ENCODE measurements at regions not wholly inside any gene's neighbourhood (a gene's known extent, or its start where the extent isn't known, plus 50 kb on each side); places are given as distances from the start of the nearest gene placed in this dataset.

DNA sequence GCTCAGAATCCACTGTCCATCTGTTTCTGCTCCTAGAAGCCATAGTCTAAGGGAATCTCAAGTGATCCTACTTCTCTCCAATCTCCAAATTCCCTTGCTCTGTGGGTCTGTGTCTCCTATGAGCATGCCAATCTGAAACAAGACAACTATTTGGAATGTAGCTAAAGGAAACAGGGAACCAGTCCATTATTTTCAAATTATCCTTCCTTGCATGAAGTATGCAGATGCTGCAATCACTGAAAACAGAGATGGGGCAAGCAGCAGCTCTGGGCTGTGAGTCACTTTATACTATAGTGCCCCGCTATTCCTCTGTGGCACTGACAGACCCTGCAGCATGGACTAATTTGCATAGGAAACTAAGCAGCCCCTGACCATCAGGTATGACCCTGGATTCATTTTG is 76.9 kb upstream of the PRSS58 start:
- H3K9me2 ChIP-seq (ENCODE audit: insufficient read depth): no peaks in the 10 kb centered on the region
- POLR2A ChIA-PET: no interaction called here
- DNase-seq (ENCODE audit: low read depth, low spot score) (no peak), ATAC-seq (no peak)
- H2AFZ ChIP-seq (ENCODE audit: low read depth, low read length, poor library complexity, severe bottlenecking): no peak overlapping the region
- no peaks in the 10 kb centered on the region for H3K9me3 ChIP-seq (ENCODE audit: control insufficient read depth in 1 of 2, insufficient read depth in 1 of 2, low read depth in 1 of 2, low read length in 2 of 2)
- H3K79me2 ChIP-seq (ENCODE audit: insufficient read depth, low read length): no peaks in the 10 kb centered on the region
- no peak overlapping the region for H3K9ac ChIP-seq (ENCODE audit: low read length)
- H3K4me3 ChIP-seq (replicated peaks in 1 of 2; ENCODE audit: low read depth in 1 of 2, low read length in 2 of 2): no peak overlapping the region
- intact Hi-C loops (cut with micrococcal nuclease): no loop called here
- H3K4me1 ChIP-seq (ENCODE audit: control insufficient read depth in 1 of 2, insufficient read depth in 2 of 2, low read length in 2 of 2): 0 out of 4 replicates have a peak, but pooled peaks cover 0 to 3% of the 10 kb centered on the region in 2 experiments
- RAD21 ChIA-PET (ENCODE audit: low non-redundant PET in 1 of 2, low total read pairs in 2 of 2, uncharacterized antibody in 2 of 2, unreplicated experiment in 2 of 2): no interaction called here
- no peaks in the 10 kb centered on the region for H3K36me3 ChIP-seq (ENCODE audit: control insufficient read depth in 1 of 2, insufficient read depth in 2 of 2, low read length in 2 of 2)
- no peak for TF ChIP-seq CTCF (IDR thresholded peaks at IDR 0.05 in 2 of 3, conservative IDR thresholded peaks at IDR 0.05 in 1 of 3; ENCODE audit: borderline replicate concordance in 1 of 3, insufficient read depth in 1 of 3, low read depth in 2 of 3, low read length in 2 of 3)
- TF ChIP-seq CBX3 (IDR thresholded peaks at IDR 0.05; ENCODE audit: low read depth): no peak
- TF ChIP-seq YY1 (IDR thresholded peaks at IDR 0.05; ENCODE audit: extremely low read depth, insufficient replicate concordance, low read depth, low read length): no peak
- no peak for TF ChIP-seq SRF (IDR thresholded peaks at IDR 0.05; ENCODE audit: low read depth)
- no peak for TF ChIP-seq EZH2 (IDR thresholded peaks at IDR 0.05)
- H3K27ac ChIP-seq (ENCODE audit: low read depth, low read length): no peak overlapping the region
- no peak overlapping the region for H3K4me2 ChIP-seq (ENCODE audit: low read length)
- peaks cover 10% of the 10 kb centered on the region for H3K27me3 ChIP-seq (ENCODE audit: insufficient read depth, low read length)
- no peaks in the 10 kb centered on the region for H4K20me1 ChIP-seq (ENCODE audit: insufficient read depth)
- CTCF ChIA-PET: interaction anchor here (1.1 to 1.4 kb wide), 3 partner anchors 10 to 52 kb away, joined by 3 to 4 read pairs (median 3); no protein-coding TSS in a partner anchor
- BruUV-seq (replicated peaks): no TSS peak

DNA sequence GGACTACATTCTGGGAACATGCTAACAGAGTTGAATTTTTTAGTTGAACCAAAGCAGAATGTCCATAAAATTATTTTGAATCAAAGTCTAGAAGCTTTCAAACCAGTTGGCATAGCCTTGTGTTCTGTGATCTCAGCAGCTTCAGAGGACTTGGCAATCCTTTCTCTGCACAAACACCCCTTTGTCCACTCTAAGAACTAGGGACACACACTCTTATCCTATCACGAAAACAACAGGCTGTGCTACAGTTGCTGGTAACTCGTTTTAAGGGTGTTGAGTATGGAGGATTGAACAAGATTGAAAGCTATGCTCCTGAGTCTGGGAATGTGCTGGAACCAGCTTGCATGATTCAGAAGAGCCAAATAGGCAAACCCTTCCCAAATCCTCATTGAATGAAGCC is 76.4 kb upstream of the PRSS58 start:
- Histone ChIP-seq H3K79me2 (ENCODE audit: insufficient read depth, low read length) (no peaks in the 10 kb centered on the region), H3K27me3 (ENCODE audit: insufficient read depth, low read length) (peaks cover 10% of the 10 kb centered on the region), H3K4me2 (ENCODE audit: low read length) (no peak overlapping the region), H3K9me2 (ENCODE audit: insufficient read depth) (no peaks in the 10 kb centered on the region), H3K9ac (ENCODE audit: low read length) (no peak overlapping the region), H3K4me3 (replicated peaks in 1 of 2; ENCODE audit: low read depth in 1 of 2, low read length in 2 of 2) (no peak overlapping the region), H3K36me3 (ENCODE audit: control insufficient read depth in 1 of 2, insufficient read depth in 2 of 2, low read length in 2 of 2) (no peaks in the 10 kb centered on the region), H3K4me1 (ENCODE audit: control insufficient read depth in 1 of 2, insufficient read depth in 2 of 2, low read length in 2 of 2) (0 out of 4 replicates have a peak, but pooled peaks cover 0 to 3% of the 10 kb centered on the region in 2 experiments), H2AFZ (ENCODE audit: low read depth, low read length, poor library complexity, severe bottlenecking) (no peak overlapping the region), H3K27ac (ENCODE audit: low read depth, low read length) (no peak overlapping the region), H4K20me1 (ENCODE audit: insufficient read depth) (no peaks in the 10 kb centered on the region), H3K9me3 (ENCODE audit: control insufficient read depth in 1 of 2, insufficient read depth in 1 of 2, low read depth in 1 of 2, low read length in 2 of 2) (no peaks in the 10 kb centered on the region)
- BruUV-seq (replicated peaks): no TSS peak
- ChIA-PET RAD21 (ENCODE audit: low non-redundant PET in 1 of 2, low total read pairs in 2 of 2, uncharacterized antibody in 2 of 2, unreplicated experiment in 2 of 2) (no interaction called here), POLR2A (no interaction called here), CTCF (interaction anchor here (0.7 to 3.0 kb wide), 4 partner anchors 10 to 14 kb away, joined by 3 to 15 read pairs (median 4); no protein-coding TSS in a partner anchor)
- no peak for DNase-seq (ENCODE audit: low read depth, low spot score)
- TF ChIP-seq CTCF (IDR thresholded peaks at IDR 0.05 in 2 of 3, conservative IDR thresholded peaks at IDR 0.05 in 1 of 3; ENCODE audit: borderline replicate concordance in 1 of 3, insufficient read depth in 1 of 3, low read depth in 2 of 3, low read length in 2 of 3) (no peak), EZH2phosphoT487 (IDR thresholded peaks at IDR 0.05; ENCODE audit: borderline replicate concordance) (no peak), SRF (IDR thresholded peaks at IDR 0.05; ENCODE audit: low read depth) (no peak), CBX3 (IDR thresholded peaks at IDR 0.05; ENCODE audit: low read depth) (no peak), EZH2 (IDR thresholded peaks at IDR 0.05) (no peak), SP1 (IDR thresholded peaks at IDR 0.05; ENCODE audit: low read depth) (no peak)
- ATAC-seq: no peak
- intact Hi-C loops (cut with micrococcal nuclease): no loop called here

Data from HCT116 (cell line).